Stimulated activated CD4-positive, alpha-beta T cell treated with anti-CD3 and anti-CD28 coated beads, TNF-alpha, amount 100 ng/mL, for 1 hour (primary cell): ENCODE measurements at regions not wholly inside any gene's neighbourhood (a gene's known extent, or its start where the extent isn't known, plus 50 kb on each side); places are given as distances from the start of the nearest gene placed in this dataset.
"Not testable (repeated sequence)": the region's sequence is repeated elsewhere in the genome, so short reads cannot be mapped to it uniquely, and the experiment has no call there.

Source experiments
- DNase-seq, 3 donors: peaks; one replicate each; pipeline ENCODE4 v3.0.0-alpha.2; 2020; ENCODE audit warnings: low read depth in 3 of 3, low spot score in 1 of 3

DNA sequence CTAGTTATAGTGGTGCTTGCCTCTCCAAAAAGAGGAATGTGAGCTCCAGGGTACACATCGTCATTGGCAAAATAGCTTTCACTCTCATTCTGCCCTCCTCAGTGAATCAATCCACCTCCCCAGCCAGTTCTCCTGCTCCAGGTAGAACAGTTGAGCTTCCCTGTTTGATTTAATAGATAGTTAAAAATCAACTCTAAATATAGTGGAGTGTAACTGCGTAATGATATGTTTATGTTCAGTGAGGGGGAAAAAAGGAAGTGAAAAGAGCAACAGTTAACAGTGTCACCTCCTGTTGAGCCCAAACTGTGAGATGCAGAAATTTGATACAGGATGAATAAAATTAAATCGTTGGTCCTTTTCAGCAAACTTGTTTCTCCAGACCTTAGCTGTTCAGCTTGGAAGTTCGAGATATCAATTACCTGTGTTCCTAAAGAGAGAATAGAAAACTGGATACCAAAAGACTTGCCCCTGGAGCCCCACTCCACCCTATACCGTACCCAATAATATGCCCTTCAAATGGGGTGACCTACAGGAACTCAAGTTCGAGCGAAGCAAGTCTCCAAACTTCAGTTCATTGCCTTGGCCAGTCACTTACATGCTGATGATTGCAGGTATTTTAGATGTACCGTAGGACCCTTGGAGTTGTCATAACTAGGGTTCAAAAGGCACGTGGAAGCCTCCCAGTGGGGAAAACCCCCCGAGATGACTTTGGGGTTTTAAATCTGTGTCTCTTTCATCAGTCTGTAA, 708.4 kb downstream of the RNF144A start:
- DNase-seq, result no peak

DNA sequence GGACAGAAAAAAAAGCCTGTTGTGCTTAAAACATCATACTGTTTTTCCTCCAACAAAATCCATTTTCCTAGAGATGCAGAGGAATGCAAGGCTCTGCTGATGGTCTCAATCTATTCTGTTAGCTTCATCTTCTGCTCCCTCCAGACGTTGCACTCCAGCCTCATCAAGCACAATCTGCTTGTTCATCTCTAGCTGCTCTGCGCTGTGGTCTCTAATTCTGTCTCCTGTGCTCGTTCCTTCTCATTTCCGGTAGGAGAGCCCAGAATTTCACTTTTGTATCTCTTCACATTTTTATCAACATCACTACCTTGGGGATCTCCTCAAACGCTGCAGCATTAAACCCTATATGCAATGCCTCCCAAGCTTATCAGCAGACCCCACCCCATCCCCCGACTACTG, 708.9 kb downstream of the RNF144A start:
- DNase-seq, result no peak

DNA sequence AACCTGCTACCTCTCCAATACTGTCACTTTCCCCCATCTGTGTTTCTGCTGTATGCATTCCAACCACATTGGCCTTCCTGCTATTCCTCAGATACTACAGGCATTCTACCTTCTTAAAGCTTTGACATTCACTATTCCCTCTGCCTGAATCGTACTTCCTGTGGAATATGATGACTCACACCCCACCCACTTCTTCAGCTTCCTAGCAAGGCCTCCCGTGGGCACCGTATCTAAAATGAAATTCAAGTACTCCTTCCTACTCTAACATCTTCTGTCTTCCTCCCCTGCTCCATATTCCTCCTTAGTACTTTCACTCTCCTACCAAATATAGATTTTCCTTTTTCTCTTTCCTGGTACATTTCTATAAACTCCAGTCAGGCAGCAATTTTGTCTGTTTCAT, 710.4 kb downstream of the RNF144A start:
- DNase-seq, result no peak

DNA sequence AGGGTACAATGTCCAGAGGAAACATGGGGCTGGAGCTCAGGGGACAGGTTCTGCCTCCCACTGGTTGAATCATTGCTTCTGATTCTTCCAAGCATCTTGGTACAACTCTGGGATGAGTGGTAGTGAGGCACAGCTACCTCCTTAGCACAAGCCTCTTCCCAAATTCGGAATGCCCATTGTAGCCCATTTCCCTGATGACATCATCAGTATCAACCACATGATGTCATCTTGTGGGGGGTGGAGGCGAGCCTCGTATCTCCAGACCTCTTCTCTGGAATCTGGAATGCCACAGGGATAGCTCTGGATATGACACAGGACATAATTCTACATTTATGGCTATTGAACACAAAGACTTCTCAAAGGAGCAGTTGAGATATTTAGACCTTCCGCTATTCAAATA, 715.2 kb downstream of the RNF144A start:
- DNase-seq, result no peak

DNA sequence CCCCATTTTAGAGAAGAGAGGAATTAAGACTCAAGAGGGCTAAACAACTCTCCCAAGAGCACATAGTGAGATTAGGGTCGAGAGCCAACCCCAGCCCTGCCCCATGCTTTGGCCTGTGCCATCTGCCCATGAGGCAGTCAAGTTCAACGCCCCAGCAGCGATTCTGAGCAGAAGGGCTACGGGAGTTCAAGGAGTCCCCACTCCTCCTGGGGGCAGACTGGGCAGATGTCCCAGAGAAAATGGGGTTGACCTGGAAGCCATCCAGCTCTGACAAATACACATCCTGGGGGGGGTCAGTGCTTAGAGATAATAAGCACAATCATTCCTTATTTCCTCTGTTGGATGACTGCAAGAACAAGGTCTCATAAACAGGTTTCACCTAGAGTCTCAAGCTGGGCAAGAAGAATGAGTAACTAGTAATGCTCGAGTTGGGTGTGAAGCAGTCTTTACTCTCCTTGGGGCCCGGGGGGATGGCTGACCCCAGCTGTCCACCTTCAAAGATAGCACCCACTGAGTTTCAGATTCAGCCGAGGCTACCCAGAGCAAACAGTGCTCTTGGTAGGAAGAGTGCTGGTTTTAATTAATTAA, 716.4 kb downstream of the RNF144A start:
- no peak for DNase-seq

DNA sequence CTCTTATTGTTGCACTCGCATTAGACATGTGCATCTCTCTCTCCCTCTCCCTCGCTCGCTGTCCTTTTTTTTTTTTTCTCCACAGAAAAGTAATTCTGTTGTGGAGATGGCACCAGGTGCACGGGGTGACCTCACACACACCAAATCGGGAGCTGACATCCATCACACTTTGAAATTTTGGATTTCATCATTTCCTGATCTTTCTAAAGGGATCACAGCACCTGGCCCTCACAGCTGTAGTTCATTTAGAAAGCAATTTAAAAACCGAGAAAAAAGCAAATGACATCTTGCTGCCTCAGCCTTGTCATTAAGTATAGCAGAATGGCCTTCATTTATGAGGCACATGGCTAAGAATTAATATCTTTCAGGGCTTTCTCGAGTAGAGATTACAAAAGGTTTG, 717.2 kb downstream of the RNF144A start:
- no peak for DNase-seq

DNA sequence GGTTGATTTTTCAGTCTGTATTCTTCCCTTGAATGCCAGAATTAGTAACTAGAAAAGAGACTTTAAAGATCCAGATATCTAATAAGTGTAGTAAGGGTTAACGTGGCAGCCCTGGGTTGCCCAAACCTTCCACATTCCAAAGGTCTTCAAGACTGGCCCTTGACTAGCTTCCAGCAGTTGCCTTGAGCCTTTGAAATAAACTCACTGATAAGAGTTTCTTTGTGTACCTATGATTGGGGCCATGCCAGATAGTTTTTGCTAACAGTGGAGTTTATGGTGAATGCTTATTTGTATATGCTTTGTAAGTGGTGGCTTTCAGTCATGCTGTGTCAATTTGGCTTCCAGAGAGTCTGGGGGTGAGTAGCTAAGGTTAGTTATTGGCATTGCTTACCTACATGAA, 722.3 kb downstream of the RNF144A start:
- no peak for DNase-seq

DNA sequence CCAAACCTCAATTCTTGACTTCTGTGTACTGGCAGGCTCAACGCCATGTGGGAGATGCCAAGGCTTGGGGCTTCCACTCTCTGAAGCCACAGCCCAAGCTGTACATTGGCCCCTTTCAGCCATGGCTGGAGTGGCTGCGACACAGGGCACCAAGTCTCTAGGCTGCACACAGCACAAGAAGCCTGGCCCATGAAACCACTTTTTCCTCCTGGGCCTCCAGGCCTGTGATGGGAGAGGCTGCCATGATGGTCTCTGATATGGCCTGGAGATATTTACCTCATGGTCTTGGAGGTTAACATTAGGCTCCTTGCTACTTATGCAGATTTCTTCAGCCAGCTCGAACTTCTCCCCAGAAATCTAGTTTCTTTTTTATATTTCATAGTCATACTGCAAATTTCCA, 724.1 kb downstream of the RNF144A start:
- DNase-seq, result not testable (repeated sequence)

DNA sequence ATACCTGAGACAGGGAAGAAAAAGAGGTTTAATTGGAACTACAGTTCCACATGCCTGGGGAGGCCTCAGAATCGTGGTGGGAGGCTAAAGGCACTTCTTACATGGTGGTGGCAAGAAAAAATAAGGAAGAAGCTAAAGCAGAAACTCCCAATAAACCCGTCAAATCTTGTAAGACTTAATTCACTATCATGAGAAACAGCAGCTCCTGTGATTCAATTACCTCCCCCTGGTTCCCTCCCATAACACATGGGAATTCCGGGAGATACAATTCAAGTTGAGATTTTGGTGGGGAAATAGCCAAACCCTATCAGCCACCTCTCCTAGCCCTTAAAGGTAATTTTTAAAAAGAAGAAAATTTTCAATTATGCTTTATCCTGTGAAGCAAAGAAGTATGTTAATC, 728.8 kb downstream of the RNF144A start:
- DNase-seq, result no peak

DNA sequence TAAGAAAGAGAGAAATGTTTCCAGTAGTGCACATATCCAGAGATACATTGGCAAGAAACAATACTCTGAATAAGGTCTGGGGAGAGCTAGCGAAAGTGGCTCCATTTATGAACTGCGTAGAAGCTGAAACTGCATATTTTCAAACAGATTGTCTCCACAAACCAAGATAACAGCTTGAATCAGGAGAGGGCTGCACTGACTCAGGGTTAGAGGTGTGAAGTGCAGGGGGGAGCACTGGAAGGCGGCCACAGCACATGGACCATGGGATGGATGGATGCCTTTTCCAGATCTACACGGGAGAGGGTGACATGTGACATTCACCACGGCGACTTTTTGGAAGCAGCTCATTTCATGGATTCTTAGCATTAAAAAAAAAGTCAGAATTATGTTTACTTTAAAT, 729.4 kb downstream of the RNF144A start:
- no peak for DNase-seq

DNA sequence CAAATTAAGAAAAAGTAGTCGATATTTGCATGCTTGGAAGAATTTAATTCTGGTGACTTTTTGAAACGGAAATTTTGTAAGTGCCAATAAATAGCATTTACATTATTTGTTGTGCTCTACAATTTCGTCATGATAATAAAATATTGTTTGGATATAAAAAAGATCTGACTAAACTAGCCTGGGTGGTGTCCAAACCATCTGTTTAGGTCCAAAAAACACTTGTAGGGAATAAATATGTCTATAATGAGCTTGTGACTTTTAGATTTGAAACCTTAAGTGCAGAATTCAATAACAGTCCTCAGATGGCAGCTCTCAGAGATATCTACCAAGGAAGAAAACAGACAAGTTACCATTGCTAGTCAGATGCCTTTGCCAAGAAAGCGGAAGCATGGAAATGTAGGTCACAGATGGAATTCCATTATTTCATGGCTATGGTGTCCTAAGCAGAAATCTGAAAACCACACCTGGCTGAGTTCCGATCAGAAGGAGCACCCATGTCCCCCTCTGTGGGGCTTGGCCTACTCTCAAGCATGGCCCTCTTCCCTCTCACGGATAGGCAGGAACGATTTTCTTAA, 731.1 kb downstream of the RNF144A start:
- no peak for DNase-seq

DNA sequence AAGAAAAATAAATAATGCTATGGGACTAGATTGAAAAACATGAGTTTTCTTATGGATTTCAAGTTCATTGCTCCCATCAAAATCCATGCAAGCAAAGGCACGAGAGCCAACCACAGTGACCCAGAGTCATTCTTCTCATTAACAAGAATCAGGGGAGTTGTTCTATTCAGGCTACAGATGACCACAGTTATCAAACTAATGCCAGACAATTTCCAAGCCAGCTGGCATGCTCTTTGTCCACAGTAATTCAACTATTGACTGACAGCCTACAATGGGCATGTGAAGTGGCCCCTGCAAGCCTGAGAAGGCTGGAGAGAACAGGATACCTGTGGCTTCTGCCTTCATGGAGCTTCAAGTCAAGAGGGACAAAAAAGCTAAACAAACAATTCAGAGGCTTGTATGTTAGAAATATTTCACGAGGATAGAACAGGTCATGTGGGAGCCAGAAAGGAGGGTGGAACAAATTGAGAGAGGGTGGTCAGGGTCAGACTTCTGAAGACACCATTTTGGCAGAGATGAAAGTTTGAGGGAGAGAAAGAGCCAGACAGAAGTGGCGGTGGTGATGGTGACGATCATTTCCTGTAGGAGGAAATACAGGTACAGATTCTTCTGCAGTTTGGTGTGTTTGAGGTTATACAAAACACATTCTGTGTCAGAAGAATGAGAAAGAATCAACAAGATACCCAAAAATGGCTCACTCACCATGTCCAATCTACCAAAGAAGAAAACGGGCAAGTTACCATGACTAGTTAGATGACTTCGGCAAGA, 732.4 kb downstream of the RNF144A start:
- no peak for DNase-seq

DNA sequence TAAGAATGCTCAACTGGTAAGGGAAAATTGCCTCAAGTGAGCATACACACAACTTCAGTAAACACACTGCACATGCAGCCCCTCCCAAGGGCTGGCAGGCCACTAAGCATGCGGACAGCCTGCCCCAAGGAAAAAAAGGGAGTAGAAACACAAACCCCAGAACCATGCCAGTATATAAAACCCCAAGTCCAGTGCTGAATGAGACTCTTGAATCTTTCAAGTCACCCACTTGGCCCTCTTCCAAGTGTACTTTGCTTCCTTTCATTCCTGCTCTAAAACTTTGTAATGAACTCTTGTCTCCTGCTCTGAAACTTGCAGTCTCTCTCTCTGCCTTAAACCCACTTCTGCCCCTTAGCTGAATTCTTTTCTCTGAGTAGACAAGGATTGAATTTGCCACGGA, 736.4 kb downstream of the RNF144A start:
- DNase-seq, result no peak

DNA sequence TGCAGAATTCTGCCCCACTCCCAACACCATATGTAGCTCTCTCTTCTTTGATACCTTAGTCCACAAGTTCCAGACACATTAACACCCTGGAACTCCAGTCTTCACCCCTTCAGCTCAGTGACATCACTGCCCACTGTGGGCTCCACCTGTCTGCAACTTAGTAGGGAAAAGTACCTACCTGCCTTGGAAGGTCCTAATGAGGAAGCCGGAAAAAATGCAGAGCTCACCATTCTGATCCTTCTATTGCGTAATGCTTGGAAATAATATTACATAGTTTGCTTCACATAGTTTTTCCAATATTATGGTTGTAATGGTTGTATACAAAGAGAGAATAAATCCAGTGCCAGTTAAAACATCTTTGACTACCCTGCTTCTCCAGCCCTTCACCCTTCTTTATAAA, 738.4 kb downstream of the RNF144A start:
- no peak for DNase-seq

DNA sequence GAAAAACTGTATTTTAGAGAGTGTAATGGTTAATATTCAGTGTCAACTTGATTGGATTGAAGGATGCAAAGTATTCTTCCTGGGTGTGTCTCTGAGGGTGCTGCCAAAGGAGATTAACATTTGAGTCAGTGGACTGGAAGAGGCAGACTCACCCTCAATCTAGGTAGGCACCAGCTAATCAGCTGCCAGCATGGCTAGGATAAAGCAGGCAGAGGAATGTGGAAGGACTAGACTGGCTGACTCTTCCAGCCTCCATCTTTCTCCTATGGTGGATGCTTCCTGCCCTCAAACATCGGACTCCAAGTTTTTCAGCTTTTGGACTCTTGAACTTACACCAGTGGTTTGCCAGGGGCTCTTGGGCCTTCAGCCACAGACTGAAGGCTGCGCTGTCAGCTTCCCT, 740.3 kb downstream of the RNF144A start:
- not testable (repeated sequence) for DNase-seq

DNA sequence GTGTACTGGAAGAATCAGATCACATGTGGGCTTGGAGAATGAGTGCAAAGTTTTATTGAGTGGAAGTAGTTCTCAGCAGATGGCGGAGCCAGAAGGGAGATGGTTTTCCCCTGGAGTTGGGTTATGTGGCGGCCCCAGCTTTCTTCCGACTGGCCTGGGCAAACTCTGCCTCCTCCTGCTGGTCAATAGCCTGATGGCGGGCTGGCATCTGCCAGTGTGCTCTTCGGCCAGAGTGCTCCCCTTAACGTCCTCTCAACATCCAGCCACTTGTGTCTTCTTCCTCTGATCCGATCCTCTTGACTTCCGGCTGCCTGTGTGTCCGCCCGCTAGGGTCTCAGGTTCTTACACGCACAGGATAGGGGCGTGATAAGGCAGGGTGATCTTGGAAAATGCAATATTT, 741.3 kb downstream of the RNF144A start:
- no peak for DNase-seq

DNA sequence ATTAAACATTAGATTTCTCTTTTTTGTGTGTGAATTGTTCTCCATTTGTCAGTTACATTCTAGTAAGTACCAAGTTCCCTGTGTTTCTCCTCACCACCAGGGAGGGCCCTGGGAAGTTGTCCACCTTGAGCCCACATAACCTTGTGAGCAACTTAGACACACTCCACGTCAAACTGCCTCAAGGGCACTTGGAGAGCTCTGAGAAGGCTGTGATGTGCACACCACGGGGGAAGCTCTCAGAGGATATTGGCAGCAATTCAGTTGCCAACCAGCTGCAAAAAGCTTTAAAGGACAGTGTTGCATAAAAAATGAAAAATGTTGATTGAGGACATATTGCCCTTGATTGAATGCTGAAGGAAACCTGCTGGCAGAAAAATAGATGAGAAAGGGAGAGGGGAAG, 743.6 kb downstream of the RNF144A start:
- DNase-seq, result no peak

DNA sequence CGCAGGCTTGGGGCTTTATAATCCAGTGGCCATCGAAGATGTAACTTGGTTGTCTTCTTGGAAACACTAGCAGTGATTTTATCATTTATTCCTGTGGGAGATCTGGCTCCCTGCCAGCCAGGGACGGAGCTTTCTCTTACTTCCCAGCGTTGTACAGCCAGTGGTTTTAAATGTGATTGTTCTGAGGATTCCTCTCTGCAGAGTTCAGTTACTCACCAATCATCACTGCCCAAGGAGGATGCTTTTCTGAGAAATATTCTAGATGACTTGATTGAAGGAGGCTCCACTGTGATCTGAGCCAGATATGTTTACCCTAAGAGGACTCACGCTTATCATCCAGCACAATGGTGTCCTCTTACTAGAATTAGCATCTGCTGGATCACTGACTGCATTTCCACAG, 744.3 kb downstream of the RNF144A start:
- no peak for DNase-seq

DNA sequence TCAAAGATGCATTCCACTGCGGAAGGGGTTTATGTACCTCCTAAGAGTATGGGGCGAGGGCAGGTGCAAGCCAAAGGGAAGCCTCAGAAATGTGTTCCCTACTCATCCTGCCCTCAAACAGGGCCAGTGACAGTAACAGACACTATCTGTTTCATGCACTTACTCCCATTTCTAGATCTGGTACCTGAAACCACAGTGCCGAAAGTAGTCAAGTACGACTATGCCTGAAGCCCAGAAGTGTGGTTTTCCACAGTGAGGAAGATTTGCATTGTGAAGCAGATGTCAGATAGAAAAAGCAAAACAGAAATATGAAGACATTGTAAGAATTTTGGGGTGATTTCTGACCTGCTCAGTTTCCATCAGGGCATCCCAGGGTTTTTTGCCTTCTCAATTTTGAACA, 748.7 kb downstream of the RNF144A start:
- DNase-seq, result no peak

DNA sequence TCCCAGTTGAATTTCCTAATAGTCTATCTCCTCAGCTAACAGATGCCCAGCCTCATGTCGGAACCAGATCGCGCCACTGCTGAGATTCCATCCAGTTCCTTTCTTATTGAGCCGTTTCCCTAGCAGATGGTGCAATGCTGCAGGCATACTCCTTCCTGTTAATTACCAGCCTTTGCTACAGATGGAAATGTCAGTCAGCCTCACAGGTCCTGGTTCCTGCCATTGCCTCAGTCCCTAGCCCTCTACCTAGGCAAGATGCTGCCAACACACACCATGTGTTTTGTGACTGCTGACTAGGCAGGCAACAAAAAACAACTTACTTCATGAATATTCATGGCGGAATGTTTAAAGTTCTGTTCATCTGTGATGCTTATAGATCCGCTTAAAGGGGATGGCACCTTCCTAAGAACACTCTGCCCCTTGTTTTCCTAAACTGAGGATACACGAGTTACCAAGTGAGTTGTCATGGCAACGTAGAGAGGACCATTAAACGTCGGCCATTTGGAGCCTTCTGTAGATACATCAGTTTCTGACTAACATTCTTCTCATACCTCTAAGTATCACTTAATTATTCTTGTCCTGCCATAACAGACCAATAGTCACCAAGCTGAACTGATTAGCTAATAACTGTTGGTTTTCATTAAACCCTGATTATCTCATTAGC, 749.5 kb downstream of the RNF144A start:
- no peak for DNase-seq

DNA sequence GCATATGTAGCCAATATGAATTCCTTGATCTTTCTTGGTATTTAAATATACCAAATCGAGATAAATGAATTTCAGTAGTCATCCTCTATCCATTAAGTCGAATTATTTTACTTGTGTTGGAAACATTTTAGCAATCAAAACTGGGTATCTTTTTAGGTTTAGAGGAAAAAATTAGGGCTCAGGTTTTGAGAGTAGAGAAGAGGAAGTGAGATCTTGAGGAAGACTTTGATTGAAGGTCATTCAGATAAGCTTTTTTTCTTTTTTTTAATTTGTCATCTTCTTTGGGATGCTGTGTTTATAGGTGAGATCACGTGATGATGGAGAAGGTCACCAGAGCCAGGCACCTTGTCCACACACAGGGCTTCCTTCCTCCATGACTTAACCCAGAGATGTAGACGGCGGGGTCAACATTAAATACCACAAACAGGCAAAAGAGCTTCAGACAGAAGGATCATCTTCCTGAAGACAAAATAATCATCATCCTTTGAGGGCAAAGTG, 750.1 kb downstream of the RNF144A start:
- no peak for DNase-seq
